HG03175 (cell line): ENCODE measurements at regions not wholly inside any gene's neighbourhood (a gene's known extent, or its start where the extent isn't known, plus 50 kb on each side); places are given as distances from the start of the nearest gene placed in this dataset.

ENCODE experiments used
- ATAC-seq: cut with Tn5 transposase; IDR thresholded peaks from one replicate; pipeline ENCODE4 v1.9.1; 2021; ENCODE audit warnings: mild to moderate bottlenecking, moderate library complexity; ENCODE audit not compliant: unreplicated experiment

DNA sequence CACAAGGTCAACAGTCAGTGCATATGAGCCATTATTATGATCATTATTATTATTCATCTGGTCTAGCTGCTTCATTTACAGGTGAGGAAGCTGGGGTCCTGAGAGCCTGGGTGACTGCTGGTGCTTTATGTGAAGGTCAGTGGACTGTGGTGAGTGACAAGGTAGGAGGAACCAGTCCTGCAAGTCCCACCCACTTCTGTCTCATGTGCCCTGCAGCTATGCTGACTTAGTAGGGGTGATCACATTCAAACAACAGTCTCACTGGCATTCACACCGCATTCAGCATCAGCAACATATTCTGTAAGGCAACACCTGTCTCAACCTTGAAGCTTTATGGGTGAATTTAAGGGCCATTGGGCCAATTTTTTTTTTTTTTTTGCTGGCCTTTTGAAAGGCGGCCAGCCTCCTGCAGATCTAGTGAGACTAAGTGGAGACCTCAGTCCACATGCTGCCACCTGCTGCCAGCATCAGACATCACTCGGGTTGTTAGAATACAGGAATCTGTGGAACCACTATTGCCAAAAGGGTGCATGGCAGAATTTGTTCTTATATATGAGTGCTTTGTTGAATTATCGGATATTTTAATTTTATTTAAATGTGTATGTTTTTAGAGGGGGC lies 59.9 kb upstream of the CACNA1E start:
- peak; percentile 49 for ATAC-seq

DNA sequence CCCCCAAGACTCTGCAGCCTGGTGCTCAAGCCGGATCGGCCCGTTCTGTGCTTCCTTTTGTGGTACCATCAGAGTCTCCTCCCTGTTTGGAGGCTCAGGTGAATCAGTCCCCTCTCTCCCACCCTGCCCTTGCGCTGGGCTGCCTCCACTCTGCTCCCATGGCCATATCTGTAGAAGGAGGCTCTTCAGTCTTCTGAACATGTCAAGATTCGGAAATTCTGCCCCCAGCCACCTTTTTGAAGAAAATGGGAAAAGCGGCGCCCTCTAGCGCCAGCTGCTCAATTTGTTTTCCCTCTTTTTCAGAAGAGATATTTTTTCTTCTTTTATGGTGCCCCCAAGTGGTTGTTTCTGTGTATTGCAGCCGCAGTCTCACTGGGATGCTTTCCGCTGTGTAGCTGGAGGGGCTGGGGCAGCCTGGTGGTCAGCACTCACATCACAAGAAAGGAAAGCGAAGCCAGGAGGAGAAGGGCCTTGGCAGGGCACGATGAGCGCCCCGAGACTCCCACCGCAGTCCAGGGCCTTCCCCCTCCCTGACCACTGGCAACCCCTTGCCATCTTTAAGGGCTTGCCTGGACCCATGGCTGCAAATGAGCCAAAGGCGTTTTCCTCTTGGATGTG lies 58.4 kb upstream of the CACNA1E start:
- ATAC-seq = peak; percentile 64

DNA sequence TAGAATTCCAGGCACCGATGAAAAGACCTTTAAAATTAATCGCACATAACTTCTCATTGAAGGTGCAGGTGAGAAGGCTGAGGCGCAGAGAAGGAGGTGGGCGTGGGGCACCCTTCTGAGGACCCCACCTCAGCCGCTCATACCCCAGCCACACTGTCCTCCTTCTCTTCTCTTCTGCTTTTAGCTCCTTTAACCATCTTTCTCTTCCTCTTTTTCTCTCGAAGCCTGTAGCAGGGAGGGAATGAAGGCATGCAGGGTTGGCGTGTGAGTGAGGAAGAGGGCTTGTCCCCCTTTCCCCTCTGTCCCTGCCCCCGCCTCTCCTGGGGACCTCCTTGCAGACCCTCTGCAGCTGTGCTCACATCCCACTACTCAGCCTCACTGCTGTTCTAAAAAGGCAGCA lies 57.8 kb upstream of the CACNA1E start:
- ATAC-seq = no peak

DNA sequence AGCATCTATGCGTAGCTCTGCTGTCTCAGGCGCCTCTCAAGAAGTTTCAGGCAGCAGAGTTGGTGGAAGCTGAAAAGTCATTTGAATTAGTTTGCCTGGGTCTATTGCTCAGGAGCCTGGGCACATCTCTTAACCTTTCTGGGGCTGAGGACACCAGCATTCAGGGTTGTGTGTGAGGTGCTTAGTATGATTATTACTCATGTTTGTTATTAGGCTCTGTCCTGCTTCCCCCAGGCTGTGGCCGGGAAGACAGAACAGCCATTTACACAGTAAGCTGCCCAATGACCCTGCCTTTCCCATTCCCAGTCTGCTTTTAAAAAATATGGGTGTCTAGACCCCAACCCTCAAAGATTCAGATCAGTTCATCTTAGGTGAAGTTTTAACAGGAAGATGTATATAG lies 53.9 kb upstream of the CACNA1E start:
- ATAC-seq = no peak

DNA sequence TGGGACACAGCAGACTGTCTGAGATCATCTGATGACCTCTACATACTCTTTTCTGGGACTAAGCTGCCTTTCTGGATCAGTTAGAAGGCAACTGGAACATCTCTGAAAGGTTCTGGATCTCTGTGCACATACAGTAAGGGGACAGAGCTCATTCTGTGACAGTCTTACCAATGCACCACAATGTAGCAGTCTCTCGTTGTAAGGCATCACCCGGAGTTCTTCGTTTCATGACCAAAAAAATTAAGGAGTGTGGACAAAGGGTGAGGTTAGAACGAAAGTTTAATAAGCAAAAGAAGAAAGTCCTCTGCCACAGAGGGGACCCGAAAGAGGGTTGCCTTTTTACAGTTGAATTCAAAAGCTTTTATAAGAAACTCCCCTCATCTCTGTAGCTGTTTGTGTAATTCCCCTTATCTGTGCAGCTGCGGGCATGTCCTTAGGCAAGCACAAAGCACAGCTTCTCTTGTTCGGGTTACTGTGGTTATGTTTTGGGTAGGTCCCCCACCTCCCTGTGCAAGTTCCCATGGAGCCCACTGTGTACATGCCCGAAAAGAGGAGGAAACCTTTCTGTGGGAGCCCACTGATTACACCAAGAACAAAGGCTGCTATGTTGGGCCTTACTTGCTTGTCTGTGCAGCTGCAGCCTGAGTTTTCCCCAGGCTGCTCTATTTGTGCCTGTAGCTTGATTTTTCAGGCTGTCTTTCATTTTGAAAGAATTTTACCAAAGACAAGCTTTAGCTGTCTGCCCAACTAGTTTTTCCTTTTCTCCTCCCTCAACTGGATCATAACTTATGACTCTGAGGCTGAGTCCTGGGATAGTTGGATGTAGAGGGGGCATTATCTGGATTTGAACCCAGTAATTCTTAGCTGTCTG lies 53.1 kb upstream of the CACNA1E start:
- no peak for ATAC-seq
